ENCODE measurements at regions not wholly inside any gene's neighbourhood (a gene's known extent, or its start where the extent isn't known, plus 50 kb on each side); places are given as distances from the start of the nearest gene placed in this dataset.

- Histone ChIP-seq H3K27me3 (ENCODE audit: control insufficient read depth in 1 of 2, insufficient read depth in 2 of 2, low read length in 2 of 2) (no peaks in the 10 kb centered on the region), H3K4me3 (ENCODE audit: low read depth in 1 of 2, low read length in 2 of 2) (no peak overlapping the region), H3K9me3 (ENCODE audit: control insufficient read depth in 1 of 2, low read length in 2 of 2) (no peaks in the 10 kb centered on the region), H3K4me1 (ENCODE audit: control insufficient read depth in 1 of 2, insufficient read depth in 2 of 2, low read length in 2 of 2) (no peaks in the 10 kb centered on the region), H3K36me3 (ENCODE audit: control insufficient read depth in 1 of 2, insufficient read depth in 2 of 2, low read length in 2 of 2) (no peaks in the 10 kb centered on the region), H3K27ac (ENCODE audit: low read depth, low read length) (no peak overlapping the region), H3K9ac (ENCODE audit: low read depth in 1 of 2, low read length in 2 of 2) (no peak overlapping the region)
Observed at GRCh38 chr20:43837856-43838702, 76.6 kb upstream of the TOX2 start.

DNA sequence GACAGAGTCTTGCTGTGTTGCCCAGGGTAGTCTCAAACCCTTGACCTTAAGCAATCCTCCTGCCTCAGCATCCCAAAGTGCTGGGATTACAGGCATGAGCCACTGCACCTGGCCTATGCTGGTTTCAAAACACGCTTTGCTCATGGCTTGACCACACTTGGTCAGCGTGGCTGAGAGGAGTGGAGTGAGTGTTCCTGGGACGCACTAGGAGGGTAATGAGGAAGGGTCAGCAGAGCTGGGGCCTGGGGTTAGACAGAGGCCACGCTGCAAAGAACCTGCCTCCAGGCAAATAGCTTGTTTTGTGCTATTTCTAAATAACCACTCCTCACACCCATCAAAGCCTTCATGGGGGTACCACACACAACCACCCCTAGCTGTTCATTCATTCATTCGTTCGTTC is 77.9 kb upstream of the TOX2 start:
- no peak overlapping the region for H3K9ac ChIP-seq (ENCODE audit: low read depth in 1 of 2, low read length in 2 of 2)
- no peaks in the 10 kb centered on the region for H3K4me1 ChIP-seq (ENCODE audit: control insufficient read depth in 1 of 2, insufficient read depth in 2 of 2, low read length in 2 of 2)
- H3K4me3 ChIP-seq (ENCODE audit: low read depth in 1 of 2, low read length in 2 of 2), result no peak overlapping the region
- no peaks in the 10 kb centered on the region for H3K36me3 ChIP-seq (ENCODE audit: control insufficient read depth in 1 of 2, insufficient read depth in 2 of 2, low read length in 2 of 2)
- H3K27me3 ChIP-seq (ENCODE audit: control insufficient read depth in 1 of 2, insufficient read depth in 2 of 2, low read length in 2 of 2), result peaks cover 0 to 3% of the 10 kb centered on the region in 2 donors
- H3K27ac ChIP-seq (ENCODE audit: low read depth, low read length), result no peak overlapping the region
- no peaks in the 10 kb centered on the region for H3K9me3 ChIP-seq (ENCODE audit: control insufficient read depth in 1 of 2, low read length in 2 of 2)

GRCh38 chr20:43835944-43836508 is 78.6 kb upstream of the TOX2 start:
- Histone ChIP-seq H3K4me3 (ENCODE audit: low read depth in 1 of 2, low read length in 2 of 2) (no peak overlapping the region), H3K27ac (ENCODE audit: low read depth, low read length) (no peak overlapping the region), H3K9ac (ENCODE audit: low read depth in 1 of 2, low read length in 2 of 2) (no peak overlapping the region), H3K9me3 (ENCODE audit: control insufficient read depth in 1 of 2, low read length in 2 of 2) (no peaks in the 10 kb centered on the region), H3K36me3 (ENCODE audit: control insufficient read depth in 1 of 2, insufficient read depth in 2 of 2, low read length in 2 of 2) (no peaks in the 10 kb centered on the region), H3K4me1 (ENCODE audit: control insufficient read depth in 1 of 2, insufficient read depth in 2 of 2, low read length in 2 of 2) (no peaks in the 10 kb centered on the region), H3K27me3 (ENCODE audit: control insufficient read depth in 1 of 2, insufficient read depth in 2 of 2, low read length in 2 of 2) (peaks cover 0 to 3% of the 10 kb centered on the region in 2 donors)

GRCh38 chr20:43833511-43834395 is 80.9 kb upstream of the TOX2 start:
- no peaks in the 10 kb centered on the region for H3K9me3 ChIP-seq (ENCODE audit: control insufficient read depth in 1 of 2, low read length in 2 of 2)
- H3K27ac ChIP-seq (ENCODE audit: low read depth, low read length), result no peak overlapping the region
- H3K36me3 ChIP-seq (ENCODE audit: control insufficient read depth in 1 of 2, insufficient read depth in 2 of 2, low read length in 2 of 2), result no peaks in the 10 kb centered on the region
- no peak overlapping the region for H3K9ac ChIP-seq (ENCODE audit: low read depth in 1 of 2, low read length in 2 of 2)
- no peak overlapping the region for H3K4me3 ChIP-seq (ENCODE audit: low read depth in 1 of 2, low read length in 2 of 2)
- H3K4me1 ChIP-seq (ENCODE audit: control insufficient read depth in 1 of 2, insufficient read depth in 2 of 2, low read length in 2 of 2), result no peaks in the 10 kb centered on the region
- H3K27me3 ChIP-seq (ENCODE audit: control insufficient read depth in 1 of 2, insufficient read depth in 2 of 2, low read length in 2 of 2), result peaks cover 0 to 3% of the 10 kb centered on the region in 2 donors

GRCh38 chr20:43832961-43833360 is 81.7 kb upstream of the TOX2 start:
- Histone ChIP-seq H3K9me3 (ENCODE audit: control insufficient read depth in 1 of 2, low read length in 2 of 2) (no peaks in the 10 kb centered on the region), H3K4me3 (ENCODE audit: low read depth in 1 of 2, low read length in 2 of 2) (no peak overlapping the region), H3K27me3 (ENCODE audit: control insufficient read depth in 1 of 2, insufficient read depth in 2 of 2, low read length in 2 of 2) (peaks cover 0 to 3% of the 10 kb centered on the region in 2 donors), H3K36me3 (ENCODE audit: control insufficient read depth in 1 of 2, insufficient read depth in 2 of 2, low read length in 2 of 2) (no peaks in the 10 kb centered on the region), H3K4me1 (ENCODE audit: control insufficient read depth in 1 of 2, insufficient read depth in 2 of 2, low read length in 2 of 2) (no peaks in the 10 kb centered on the region), H3K9ac (ENCODE audit: low read depth in 1 of 2, low read length in 2 of 2) (no peak overlapping the region), H3K27ac (ENCODE audit: low read depth, low read length) (no peak overlapping the region)

DNA sequence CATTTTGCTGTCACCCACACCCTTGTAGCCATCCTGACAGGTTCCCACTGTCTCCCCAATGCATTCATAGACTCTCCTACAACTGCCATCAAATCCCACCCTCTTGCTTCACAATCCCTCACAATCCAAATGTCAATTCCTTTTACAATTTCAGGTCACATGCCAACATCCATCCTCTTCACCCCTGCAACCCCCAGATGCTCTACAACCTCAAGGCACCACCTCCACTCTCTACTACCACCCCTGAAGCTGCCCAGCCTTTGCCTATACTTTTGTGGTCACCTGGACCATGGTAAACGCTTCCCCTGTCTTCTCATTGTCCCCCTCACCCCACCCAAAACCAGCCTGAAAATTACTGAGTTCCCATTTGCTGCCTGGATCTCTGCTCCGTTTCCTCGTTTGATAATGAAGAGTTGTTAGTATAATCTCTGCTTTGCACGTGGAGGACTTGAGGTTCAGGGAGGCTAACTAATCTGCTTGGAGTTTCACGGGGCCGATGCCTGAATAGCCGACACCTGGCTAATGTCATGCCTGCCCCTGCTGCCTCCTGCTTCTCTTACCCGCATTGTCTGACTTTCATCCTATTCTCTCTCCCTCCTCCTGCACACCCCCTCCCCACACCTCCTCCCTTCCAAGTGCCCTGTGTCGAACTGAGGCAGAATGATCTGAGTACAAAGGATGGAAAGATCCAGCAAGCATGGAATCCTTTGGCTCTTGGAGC is 82.4 kb upstream of the TOX2 start:
- Histone ChIP-seq H3K27ac (ENCODE audit: low read depth, low read length) (no peak overlapping the region), H3K4me3 (ENCODE audit: low read depth in 1 of 2, low read length in 2 of 2) (no peak overlapping the region), H3K27me3 (ENCODE audit: control insufficient read depth in 1 of 2, insufficient read depth in 2 of 2, low read length in 2 of 2) (peaks cover 0 to 3% of the 10 kb centered on the region in 2 donors), H3K9ac (ENCODE audit: low read depth in 1 of 2, low read length in 2 of 2) (no peak overlapping the region), H3K9me3 (ENCODE audit: control insufficient read depth in 1 of 2, low read length in 2 of 2) (no peaks in the 10 kb centered on the region), H3K36me3 (ENCODE audit: control insufficient read depth in 1 of 2, insufficient read depth in 2 of 2, low read length in 2 of 2) (no peaks in the 10 kb centered on the region), H3K4me1 (ENCODE audit: control insufficient read depth in 1 of 2, insufficient read depth in 2 of 2, low read length in 2 of 2) (no peaks in the 10 kb centered on the region)

DNA sequence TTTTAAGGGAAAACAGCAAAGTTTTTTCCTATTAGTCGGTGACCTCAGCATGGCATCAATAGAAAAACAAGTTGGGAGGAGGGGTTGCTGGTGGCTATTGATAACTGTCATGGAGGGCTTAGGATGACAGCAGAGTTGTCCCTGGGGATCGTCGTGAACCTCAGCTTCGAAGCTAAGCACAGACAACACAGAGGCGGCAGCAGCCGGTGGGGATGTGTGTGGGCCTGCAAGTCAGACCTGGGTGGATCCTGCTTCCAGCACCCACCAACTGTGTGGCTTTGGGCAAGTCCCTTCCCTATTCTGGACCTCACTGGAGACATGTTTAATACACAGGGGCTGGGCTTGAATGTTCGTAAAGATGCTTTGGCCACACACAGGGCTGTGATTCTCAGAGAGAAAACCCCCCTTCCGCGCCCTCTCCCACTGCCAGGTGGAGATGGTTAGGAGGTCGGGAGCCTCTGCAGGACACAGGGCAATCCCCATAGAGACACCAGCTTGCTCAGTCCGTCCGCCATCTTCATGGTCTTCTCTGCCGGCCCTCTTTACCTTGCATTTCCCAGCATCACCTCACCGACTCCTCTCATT is 83.1 kb upstream of the TOX2 start:
- peaks cover 0 to 3% of the 10 kb centered on the region in 2 donors for H3K27me3 ChIP-seq (ENCODE audit: control insufficient read depth in 1 of 2, insufficient read depth in 2 of 2, low read length in 2 of 2)

DNA sequence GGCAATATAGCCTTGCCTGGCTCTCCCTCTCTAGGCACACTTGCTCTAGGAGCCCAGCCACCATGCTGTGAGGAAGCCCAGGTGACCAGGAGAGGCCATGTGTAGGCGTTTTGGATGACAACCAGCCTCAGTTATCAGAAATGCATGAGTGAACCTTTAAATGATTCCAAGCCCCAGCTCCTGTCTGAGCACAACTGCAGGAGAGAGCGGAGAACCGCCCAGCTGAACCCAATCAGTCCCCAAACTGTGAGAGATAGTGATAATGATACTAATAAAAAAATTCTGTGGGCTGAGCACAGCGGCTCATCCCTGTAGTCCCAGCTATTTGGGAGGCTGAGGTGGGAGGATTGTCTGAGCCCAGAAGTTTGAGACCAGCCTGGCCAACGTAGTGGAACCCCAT is 83.8 kb upstream of the TOX2 start:
- H3K27me3 ChIP-seq (ENCODE audit: control insufficient read depth in 1 of 2, insufficient read depth in 2 of 2, low read length in 2 of 2), result peaks cover 0 to 3% of the 10 kb centered on the region in 2 donors
- H3K27ac ChIP-seq (ENCODE audit: low read depth, low read length), result no peak overlapping the region
- no peak overlapping the region for H3K9ac ChIP-seq (ENCODE audit: low read depth in 1 of 2, low read length in 2 of 2)
- H3K4me1 ChIP-seq (ENCODE audit: control insufficient read depth in 1 of 2, insufficient read depth in 2 of 2, low read length in 2 of 2), result no peaks in the 10 kb centered on the region
- H3K36me3 ChIP-seq (ENCODE audit: control insufficient read depth in 1 of 2, insufficient read depth in 2 of 2, low read length in 2 of 2), result no peaks in the 10 kb centered on the region
- H3K4me3 ChIP-seq (ENCODE audit: low read depth in 1 of 2, low read length in 2 of 2), result no peak overlapping the region
- H3K9me3 ChIP-seq (ENCODE audit: control insufficient read depth in 1 of 2, low read length in 2 of 2), result no peaks in the 10 kb centered on the region

More for the DNA sequence above, 83.1 kb upstream of the TOX2 start:
- Histone ChIP-seq H3K36me3 (ENCODE audit: control insufficient read depth in 1 of 2, insufficient read depth in 2 of 2, low read length in 2 of 2) (no peaks in the 10 kb centered on the region), H3K4me1 (ENCODE audit: control insufficient read depth in 1 of 2, insufficient read depth in 2 of 2, low read length in 2 of 2) (no peaks in the 10 kb centered on the region), H3K4me3 (ENCODE audit: low read depth in 1 of 2, low read length in 2 of 2) (no peak overlapping the region), H3K9ac (ENCODE audit: low read depth in 1 of 2, low read length in 2 of 2) (no peak overlapping the region), H3K9me3 (ENCODE audit: control insufficient read depth in 1 of 2, low read length in 2 of 2) (no peaks in the 10 kb centered on the region), H3K27ac (ENCODE audit: low read depth, low read length) (no peak overlapping the region)

GRCh38 chr20:43829951-43830690 is 84.5 kb upstream of the TOX2 start:
- Histone ChIP-seq H3K9ac (ENCODE audit: low read depth in 1 of 2, low read length in 2 of 2) (no peak overlapping the region), H3K27me3 (ENCODE audit: control insufficient read depth in 1 of 2, insufficient read depth in 2 of 2, low read length in 2 of 2) (peaks cover 0 to 3% of the 10 kb centered on the region in 2 donors), H3K9me3 (ENCODE audit: control insufficient read depth in 1 of 2, low read length in 2 of 2) (no peaks in the 10 kb centered on the region), H3K36me3 (ENCODE audit: control insufficient read depth in 1 of 2, insufficient read depth in 2 of 2, low read length in 2 of 2) (no peaks in the 10 kb centered on the region), H3K27ac (ENCODE audit: low read depth, low read length) (no peak overlapping the region), H3K4me1 (ENCODE audit: control insufficient read depth in 1 of 2, insufficient read depth in 2 of 2, low read length in 2 of 2) (no peaks in the 10 kb centered on the region), H3K4me3 (ENCODE audit: low read depth in 1 of 2, low read length in 2 of 2) (no peak overlapping the region)
